ENCODE measurements at regions not wholly inside any gene's neighbourhood (a gene's known extent, or its start where the extent isn't known, plus 50 kb on each side); places are given as distances from the start of the nearest gene placed in this dataset.

GRCh38 chr14:65345266-65345665, 67.3 kb upstream of the FUT8 start:
- H3K9me3 Mint-ChIP-seq = no peaks in the 10 kb centered on the region
- H3K36me3 Mint-ChIP-seq = peaks cover 5% of the 10 kb centered on the region
- peaks cover 34% of the 10 kb centered on the region for H3K4me1 Mint-ChIP-seq
- peak overlapping the region; percentile 38 for H3K27ac Mint-ChIP-seq
- no peak overlapping the region for H3K4me3 Mint-ChIP-seq
- no peak for ATAC-seq
- H3K27me3 Mint-ChIP-seq = no peaks in the 10 kb centered on the region

- no peak for ATAC-seq
- Mint-ChIP-seq H3K36me3 (no peaks in the 10 kb centered on the region), H3K4me1 (peaks cover 41% of the 10 kb centered on the region), H3K9me3 (no peaks in the 10 kb centered on the region), H3K27me3 (no peaks in the 10 kb centered on the region), H3K27ac (peak overlapping the region; percentile 50), H3K4me3 (no peak overlapping the region)
These were observed 66.1 kb upstream of the FUT8 start for GRCh38 chr14:65346474-65346873.

GRCh38 chr14:65346895-65347294, 65.6 kb upstream of the FUT8 start:
- ATAC-seq = no peak
- H3K9me3 Mint-ChIP-seq = no peaks in the 10 kb centered on the region
- H3K27ac Mint-ChIP-seq = peak overlapping the region; percentile 50

GRCh38 chr14:65348137-65348536, 64.4 kb upstream of the FUT8 start:
- Mint-ChIP-seq H3K27me3 (no peaks in the 10 kb centered on the region), H3K36me3 (no peaks in the 10 kb centered on the region), H3K9me3 (no peaks in the 10 kb centered on the region), H3K4me1 (peaks cover 58% of the 10 kb centered on the region), H3K4me3 (no peak overlapping the region), H3K27ac (peak overlapping the region; percentile 12)
- ATAC-seq = peak; percentile 67

More at GRCh38 chr14:65346895-65347294, 65.6 kb upstream of the FUT8 start:
- Mint-ChIP-seq H3K36me3 (no peaks in the 10 kb centered on the region), H3K27me3 (no peaks in the 10 kb centered on the region), H3K4me3 (no peak overlapping the region), H3K4me1 (peaks cover 45% of the 10 kb centered on the region)

- Mint-ChIP-seq H3K27me3 (no peaks in the 10 kb centered on the region), H3K4me1 (peaks cover 67% of the 10 kb centered on the region), H3K36me3 (no peaks in the 10 kb centered on the region), H3K9me3 (no peaks in the 10 kb centered on the region), H3K4me3 (no peak overlapping the region), H3K27ac (peak overlapping the region; percentile 12)
- ATAC-seq = no peak
These were observed 63.4 kb upstream of the FUT8 start for GRCh38 chr14:65349100-65349499.

- Mint-ChIP-seq H3K36me3 (no peaks in the 10 kb centered on the region), H3K9me3 (no peaks in the 10 kb centered on the region), H3K4me3 (peak overlapping the region; percentile 40), H3K27ac (peak overlapping the region; percentile 73), H3K27me3 (no peaks in the 10 kb centered on the region), H3K4me1 (peaks cover 78% of the 10 kb centered on the region)
- peak; percentile 81 for ATAC-seq
These were observed 60.9 kb upstream of the FUT8 start for GRCh38 chr14:65351493-65352194.

- no peaks in the 10 kb centered on the region for H3K36me3 Mint-ChIP-seq
- no peak overlapping the region for H3K4me3 Mint-ChIP-seq
- peak overlapping the region; percentile 73 for H3K27ac Mint-ChIP-seq
- H3K9me3 Mint-ChIP-seq = no peaks in the 10 kb centered on the region
- ATAC-seq = peak; percentile 80
- H3K27me3 Mint-ChIP-seq = no peaks in the 10 kb centered on the region
- H3K4me1 Mint-ChIP-seq = peaks cover 82% of the 10 kb centered on the region
These were observed 59.5 kb upstream of the FUT8 start for GRCh38 chr14:65352964-65353530.

- no peak for ATAC-seq
- H3K27me3 Mint-ChIP-seq = no peaks in the 10 kb centered on the region
- peaks cover under 1% of the 10 kb centered on the region for H3K36me3 Mint-ChIP-seq
These were observed 58.4 kb upstream of the FUT8 start for GRCh38 chr14:65354131-65354530.

GRCh38 chr14:65354715-65355114, 57.8 kb upstream of the FUT8 start:
- Mint-ChIP-seq H3K36me3 (peaks cover 6% of the 10 kb centered on the region), H3K27ac (peak overlapping the region; percentile 73), H3K4me3 (no peak overlapping the region), H3K9me3 (no peaks in the 10 kb centered on the region), H3K27me3 (no peaks in the 10 kb centered on the region), H3K4me1 (peaks cover 84% of the 10 kb centered on the region)
- ATAC-seq = no peak

More at GRCh38 chr14:65354131-65354530, 58.4 kb upstream of the FUT8 start:
- peak overlapping the region; percentile 73 for H3K27ac Mint-ChIP-seq
- H3K4me1 Mint-ChIP-seq = peaks cover 78% of the 10 kb centered on the region
- H3K9me3 Mint-ChIP-seq = no peaks in the 10 kb centered on the region
- no peak overlapping the region for H3K4me3 Mint-ChIP-seq

GRCh38 chr14:65356327-65356836, 56.1 kb upstream of the FUT8 start:
- H3K36me3 Mint-ChIP-seq = peaks cover 6% of the 10 kb centered on the region
- H3K27ac Mint-ChIP-seq = peak overlapping the region; percentile 73
- H3K4me3 Mint-ChIP-seq = no peak overlapping the region
- no peaks in the 10 kb centered on the region for H3K9me3 Mint-ChIP-seq
- ATAC-seq = no peak
- no peaks in the 10 kb centered on the region for H3K27me3 Mint-ChIP-seq
- H3K4me1 Mint-ChIP-seq = peaks cover 85% of the 10 kb centered on the region

GRCh38 chr14:65357113-65357512, 55.4 kb upstream of the FUT8 start:
- no peak for ATAC-seq
- Mint-ChIP-seq H3K4me1 (peaks cover 81% of the 10 kb centered on the region), H3K27me3 (no peaks in the 10 kb centered on the region), H3K4me3 (no peak overlapping the region), H3K36me3 (peaks cover 6% of the 10 kb centered on the region), H3K27ac (peak overlapping the region; percentile 73), H3K9me3 (no peaks in the 10 kb centered on the region)

GRCh38 chr14:65357689-65358088, 54.8 kb upstream of the FUT8 start:
- Mint-ChIP-seq H3K36me3 (peaks cover 6% of the 10 kb centered on the region), H3K4me3 (no peak overlapping the region), H3K27me3 (no peaks in the 10 kb centered on the region), H3K4me1 (peaks cover 75% of the 10 kb centered on the region), H3K9me3 (no peaks in the 10 kb centered on the region), H3K27ac (peak overlapping the region; percentile 73)
- ATAC-seq = no peak

GRCh38 chr14:65359503-65359902, 53.0 kb upstream of the FUT8 start:
- Mint-ChIP-seq H3K4me3 (no peak overlapping the region), H3K27me3 (no peaks in the 10 kb centered on the region), H3K4me1 (peaks cover 57% of the 10 kb centered on the region), H3K9me3 (no peaks in the 10 kb centered on the region), H3K36me3 (peaks cover 6% of the 10 kb centered on the region), H3K27ac (no peak overlapping the region)
- ATAC-seq = no peak

- Mint-ChIP-seq H3K4me1 (peaks cover 50% of the 10 kb centered on the region), H3K27me3 (no peaks in the 10 kb centered on the region), H3K4me3 (no peak overlapping the region), H3K27ac (no peak overlapping the region), H3K9me3 (no peaks in the 10 kb centered on the region), H3K36me3 (peaks cover 6% of the 10 kb centered on the region)
- no peak for ATAC-seq
These were observed 52.3 kb upstream of the FUT8 start for GRCh38 chr14:65360144-65360784.

GRCh38 chr14:65361920-65362319, 50.6 kb upstream of the FUT8 start:
- no peaks in the 10 kb centered on the region for H3K27me3 Mint-ChIP-seq
- peak overlapping the region; percentile 14 for H3K27ac Mint-ChIP-seq
- no peak for ATAC-seq
- H3K4me1 Mint-ChIP-seq = peaks cover 49% of the 10 kb centered on the region
- H3K4me3 Mint-ChIP-seq = no peak overlapping the region
- H3K9me3 Mint-ChIP-seq = no peaks in the 10 kb centered on the region
- peaks cover 6% of the 10 kb centered on the region for H3K36me3 Mint-ChIP-seq

All from stimulated activated memory B cell treated with anti-CD40 and anti-IgM and Interleukin-4, amounts not matched to agents 10 μg/mL and 1 μg/mL and 100 μg/mL, for 72 hours (primary cell).